Activated effector memory CD4-positive, alpha-beta T cell treated with anti-CD3 and anti-CD28 coated beads, Interleukin-2, amount 50 U/mL, for 16 hours (primary cell): ENCODE measurements at regions not wholly inside any gene's neighbourhood (a gene's known extent, or its start where the extent isn't known, plus 50 kb on each side); places are given as distances from the start of the nearest gene placed in this dataset.
"Not testable (repeated sequence)": the region's sequence is repeated elsewhere in the genome, so short reads cannot be mapped to it uniquely, and the experiment has no call there.

ENCODE experiments used
- DNase-seq: peaks from one replicate; pipeline ENCODE4 v3.0.0-alpha.2; 2020

- DNase-seq, result no peak
Measured at GRCh38 chr2:180692322-180692721, 288.1 kb upstream of the UBE2E3 start.

- not testable (repeated sequence) for DNase-seq
Measured at GRCh38 chr2:180691855-180692223, 288.6 kb upstream of the UBE2E3 start.

- not testable (repeated sequence) for DNase-seq
Measured at GRCh38 chr2:180691186-180691854, 289.1 kb upstream of the UBE2E3 start.

GRCh38 chr2:180690611-180691010 lies 289.8 kb upstream of the UBE2E3 start:
- no peak for DNase-seq

- DNase-seq, result no peak
Measured at GRCh38 chr2:180682871-180683270, 297.5 kb upstream of the UBE2E3 start.

GRCh38 chr2:180679693-180680092 lies 300.7 kb upstream of the UBE2E3 start:
- no peak for DNase-seq

GRCh38 chr2:180678625-180678972 lies 301.8 kb upstream of the UBE2E3 start:
- no peak for DNase-seq

- no peak for DNase-seq
Measured at GRCh38 chr2:180677930-180678624, 302.3 kb upstream of the UBE2E3 start.

- DNase-seq, result no peak
Measured at GRCh38 chr2:180677200-180677599, 303.2 kb upstream of the UBE2E3 start.

GRCh38 chr2:180676520-180677025 lies 303.8 kb upstream of the UBE2E3 start:
- DNase-seq, result no peak

- DNase-seq, result no peak
Measured at GRCh38 chr2:180675170-180675569, 305.2 kb upstream of the UBE2E3 start.

- DNase-seq, result no peak
Measured at GRCh38 chr2:180672377-180672776, 308.0 kb upstream of the UBE2E3 start.

GRCh38 chr2:180670302-180671003 lies 310.0 kb upstream of the UBE2E3 start:
- no peak for DNase-seq

GRCh38 chr2:180669016-180669415 lies 311.4 kb upstream of the UBE2E3 start:
- DNase-seq, result no peak

GRCh38 chr2:180664507-180664906 lies 315.9 kb upstream of the UBE2E3 start:
- DNase-seq, result no peak

GRCh38 chr2:180662941-180663471 lies 317.4 kb upstream of the UBE2E3 start:
- DNase-seq, result no peak

GRCh38 chr2:180662521-180662920 lies 317.9 kb upstream of the UBE2E3 start:
- no peak for DNase-seq

- DNase-seq, result no peak
Measured at GRCh38 chr2:180661686-180662030, 318.7 kb upstream of the UBE2E3 start.

- DNase-seq, result no peak
Measured at GRCh38 chr2:180660881-180661685, 319.3 kb upstream of the UBE2E3 start.

GRCh38 chr2:180660207-180660606 lies 320.2 kb upstream of the UBE2E3 start:
- DNase-seq, result no peak

- DNase-seq, result no peak
Measured at GRCh38 chr2:180657054-180657453, 323.4 kb upstream of the UBE2E3 start.

- DNase-seq, result no peak
Measured at GRCh38 chr2:180656455-180656847, 324.0 kb upstream of the UBE2E3 start.
